GM12872 (cell line): ENCODE measurements at regions not wholly inside any gene's neighbourhood (a gene's known extent, or its start where the extent isn't known, plus 50 kb on each side); places are given as distances from the start of the nearest gene placed in this dataset.

Experiments
- CTCF ChIP-seq: IDR thresholded peaks from 3 replicates; pipeline ENCODE4 v1.5.1; 2011; ENCODE audit warnings: low read depth, mild to moderate bottlenecking, low read length, moderate library complexity; ENCODE audit not compliant: insufficient read depth

- TF ChIP-seq CTCF, result no peak
Measured at GRCh38 chr18:78221496-78221895, 758.1 kb upstream of the SALL3 start.

GRCh38 chr18:78228974-78229373 lies 750.6 kb upstream of the SALL3 start:
- no peak for TF ChIP-seq CTCF

DNA sequence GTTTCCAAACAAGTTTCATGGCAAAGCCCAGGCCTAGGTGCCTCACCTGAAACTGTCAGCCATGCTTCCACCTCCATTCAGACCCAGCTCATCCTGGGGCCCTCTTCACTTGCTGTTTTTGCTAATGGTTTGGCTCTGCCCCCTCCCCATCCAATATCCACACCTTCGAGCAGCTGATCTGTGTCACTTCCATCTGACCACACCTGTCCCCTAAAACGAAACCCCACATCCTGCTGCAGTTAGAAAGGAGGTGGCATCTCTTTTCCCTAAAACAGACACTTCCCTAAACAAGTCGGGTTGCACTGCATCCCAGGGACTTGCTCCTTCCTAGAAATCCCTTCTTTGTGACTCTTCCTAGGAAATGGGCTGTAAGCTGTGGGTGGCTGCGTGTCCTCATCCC lies 748.7 kb upstream of the SALL3 start:
- TF ChIP-seq CTCF, result no peak

DNA sequence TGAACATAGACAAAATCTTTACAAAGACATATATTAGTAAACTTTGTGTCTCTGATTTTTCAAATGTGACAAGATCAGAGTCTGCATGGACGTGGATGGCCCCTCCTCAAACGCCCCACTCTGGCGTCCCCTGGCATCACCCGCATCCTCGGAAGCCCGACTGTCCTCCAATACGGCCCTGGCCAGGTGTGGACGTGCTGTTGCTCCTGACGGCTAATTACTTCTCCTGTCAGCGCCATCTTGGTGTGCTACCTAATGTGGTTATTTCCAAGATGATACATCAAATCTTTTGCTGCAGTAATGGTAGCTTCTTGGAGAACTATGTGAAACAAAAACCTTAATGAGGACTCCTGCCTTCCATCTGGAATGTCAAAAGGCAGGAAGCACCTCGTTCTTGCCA lies 747.4 kb upstream of the SALL3 start:
- TF ChIP-seq CTCF, result no peak

DNA sequence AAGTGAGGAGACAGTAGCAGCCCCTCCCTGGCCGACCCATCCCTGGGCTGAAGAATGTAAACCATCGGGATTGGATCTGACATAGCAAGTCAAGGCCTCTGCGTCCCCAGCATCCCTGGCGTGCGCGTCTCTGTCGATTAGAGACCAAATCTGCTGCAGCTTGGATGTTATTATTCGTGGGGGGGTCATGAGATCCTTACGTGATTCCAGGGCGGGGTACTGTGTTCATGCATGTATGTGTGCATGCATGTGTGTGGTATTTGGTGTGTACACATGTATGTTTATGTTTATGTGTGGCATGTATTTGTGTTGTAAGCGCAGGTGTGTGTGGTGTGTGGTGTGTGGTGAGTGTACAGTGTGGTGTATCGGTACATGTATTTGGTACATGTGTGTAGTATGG lies 741.8 kb upstream of the SALL3 start:
- no peak for TF ChIP-seq CTCF

DNA sequence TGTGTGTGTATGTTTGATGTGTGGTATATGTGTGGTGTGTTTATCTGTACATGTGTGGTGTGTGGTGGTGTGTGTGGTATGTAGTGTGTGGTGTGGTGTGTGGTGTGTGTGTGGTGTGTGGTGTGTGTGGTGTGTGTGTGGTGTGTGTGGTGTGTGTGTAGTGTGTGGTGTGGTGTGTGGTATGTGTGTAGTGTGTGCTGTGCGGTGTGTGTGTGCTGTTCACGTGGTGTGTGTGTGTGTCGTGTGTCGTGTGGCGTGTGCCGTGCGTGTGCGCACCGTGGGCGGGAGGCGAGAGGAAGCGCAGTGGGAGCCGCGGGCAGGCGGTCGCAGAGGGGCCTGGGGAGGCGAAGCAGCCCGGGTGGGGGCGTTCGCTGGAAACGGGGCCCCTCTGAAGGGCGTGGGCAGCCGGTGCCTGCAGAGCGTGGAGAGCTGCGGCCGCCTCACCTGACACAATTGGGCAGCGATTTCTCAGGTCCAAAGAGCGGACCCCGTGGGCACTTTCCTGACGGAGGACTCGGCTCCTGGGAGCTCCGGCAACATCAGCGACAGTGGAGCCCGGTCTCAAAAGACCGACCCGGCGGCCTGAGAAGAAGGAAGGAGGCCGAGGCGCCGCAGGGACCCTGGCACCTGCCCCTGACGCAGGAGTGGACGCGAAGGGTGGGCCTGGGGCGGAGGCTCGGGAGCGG lies 741.1 kb upstream of the SALL3 start:
- TF ChIP-seq CTCF, result no peak

DNA sequence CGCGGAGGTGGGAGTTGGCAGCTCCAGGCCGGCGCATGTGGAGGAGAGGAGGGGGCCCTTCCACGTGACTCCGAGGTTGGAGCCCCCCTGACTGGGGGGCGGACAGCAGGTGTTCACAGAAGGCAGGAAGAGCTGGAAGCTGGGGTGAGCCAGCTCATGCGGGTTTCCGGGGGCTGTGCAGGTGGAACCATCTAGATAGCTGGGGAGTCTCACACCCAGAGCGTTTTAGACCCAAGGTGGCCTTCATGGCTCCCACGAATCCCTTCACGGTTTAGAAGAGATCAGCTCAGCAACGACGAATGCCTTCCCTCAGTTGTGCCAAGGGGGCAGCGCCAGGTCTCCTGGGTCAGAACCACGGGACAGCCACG lies 740.5 kb upstream of the SALL3 start:
- TF ChIP-seq CTCF, result no peak
